ENCODE measurements at regions not wholly inside any gene's neighbourhood (a gene's known extent, or its start where the extent isn't known, plus 50 kb on each side); places are given as distances from the start of the nearest gene placed in this dataset.

DNA sequence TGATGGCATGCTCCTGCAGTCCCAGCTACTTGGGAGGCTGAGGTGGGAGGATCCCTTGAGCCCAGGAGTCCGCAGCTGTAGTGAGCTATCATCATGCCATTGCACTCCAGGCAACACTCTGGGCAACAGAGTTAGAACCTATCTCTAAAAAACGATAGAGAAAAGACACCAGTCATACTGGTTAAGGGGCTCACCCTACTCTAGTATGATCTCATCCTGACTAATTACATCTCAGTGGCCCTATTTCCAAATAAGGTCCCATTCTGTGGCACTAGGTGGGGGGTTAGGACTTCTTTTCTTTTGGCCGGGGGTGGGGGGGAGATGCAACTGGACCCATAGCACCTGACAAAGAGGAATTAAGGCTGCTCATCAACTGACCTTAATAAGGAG, 163.2 kb upstream of the NCK2 start:
- TF ChIP-seq CTCF (conservative IDR thresholded peaks at IDR 0.05; ENCODE audit: low read depth, low read length): no peak
- TF ChIP-seq EZH2 (IDR thresholded peaks at IDR 0.05; ENCODE audit: borderline replicate concordance, low read depth, low read length, poor library complexity, severe bottlenecking): no peak
